Peyer's patch (tissue), 4 donors: ENCODE measurements at regions not wholly inside any gene's neighbourhood (a gene's known extent, or its start where the extent isn't known, plus 50 kb on each side); places are given as distances from the start of the nearest gene placed in this dataset.

Experiments
- CTCF ChIP-seq, 6 experiments: fragments of 450-650 bp in 4 of 6; fragments of 200-600 bp in 2 of 6; sonication (generic) in 1 of 6; IDR thresholded peaks; one replicate each; pipeline ENCODE4 v1.5.1; 2017 to 2019; ENCODE audit warnings: antibody characterized with exemption in 6 of 6, mild to moderate bottlenecking in 3 of 6, moderate library complexity in 1 of 6
- POLR2A ChIP-seq, 2 donors: fragments of 450-650 bp; IDR thresholded peaks; one replicate each; pipeline ENCODE4 v1.5.1; 2017; ENCODE audit warnings: antibody characterized with exemption in 2 of 2, mild to moderate bottlenecking in 2 of 2, moderate library complexity in 2 of 2

GRCh38 chr9:16331031-16331430 is 539.4 kb downstream of the BNC2 start:
- no peak for TF ChIP-seq CTCF (IDR thresholded peaks at IDR 0.05)
- TF ChIP-seq POLR2A (IDR thresholded peaks at IDR 0.05) = no peak
